Mucosa of rectum (tissue), 2 donors: ENCODE measurements at regions not wholly inside any gene's neighbourhood (a gene's known extent, or its start where the extent isn't known, plus 50 kb on each side); places are given as distances from the start of the nearest gene placed in this dataset.

ENCODE experiments used
- H3K27ac ChIP-seq, 2 donors: one replicate each; pipeline ENCODE4 v1.7.0; 2013; ENCODE audit warnings: inconsistent platforms in 2 of 2, low read depth in 2 of 2, low read length in 2 of 2
- H3K27me3 ChIP-seq, 2 donors: one replicate each; pipeline ENCODE4 v1.7.0; 2013; ENCODE audit warnings: low read length in 2 of 2; ENCODE audit not compliant: control insufficient read depth in 2 of 2, insufficient read depth in 2 of 2
- H3K36me3 ChIP-seq, 2 donors: one replicate each; pipeline ENCODE4 v1.7.0; 2013; ENCODE audit warnings: low read length in 2 of 2; ENCODE audit not compliant: control insufficient read depth in 2 of 2, insufficient read depth in 2 of 2
- H3K4me1 ChIP-seq, 2 donors: one replicate each; pipeline ENCODE4 v1.7.0; 2013; ENCODE audit warnings: low read length in 2 of 2, mild to moderate bottlenecking in 1 of 2; ENCODE audit not compliant: control insufficient read depth in 2 of 2, insufficient read depth in 2 of 2
- H3K4me3 ChIP-seq, 2 donors: one replicate each; pipeline ENCODE4 v1.7.0; 2013; ENCODE audit warnings: low read length in 2 of 2
- H3K9ac ChIP-seq, 2 donors: one replicate each; pipeline ENCODE4 v1.7.0; 2013; ENCODE audit warnings: low read length in 2 of 2, low read depth in 1 of 2, mild to moderate bottlenecking in 1 of 2
- H3K9me3 ChIP-seq, 2 donors: one replicate each; pipeline ENCODE4 v1.7.0; 2013; ENCODE audit warnings: low read length in 2 of 2; ENCODE audit not compliant: control insufficient read depth in 2 of 2
- donor health status: healthy.
- donor health status: Normal muscosa, but diverticular disease.

GRCh38 chr21:18913914-18914313 is 510.3 kb upstream of the TMPRSS15 start:
- Histone ChIP-seq H3K4me3 (no peak overlapping the region), H3K36me3 (no peaks in the 10 kb centered on the region), H3K27me3 (no peaks in the 10 kb centered on the region), H3K27ac (no peak overlapping the region), H3K4me1 (no peaks in the 10 kb centered on the region), H3K9me3 (no peaks in the 10 kb centered on the region), H3K9ac (no peak overlapping the region)

DNA sequence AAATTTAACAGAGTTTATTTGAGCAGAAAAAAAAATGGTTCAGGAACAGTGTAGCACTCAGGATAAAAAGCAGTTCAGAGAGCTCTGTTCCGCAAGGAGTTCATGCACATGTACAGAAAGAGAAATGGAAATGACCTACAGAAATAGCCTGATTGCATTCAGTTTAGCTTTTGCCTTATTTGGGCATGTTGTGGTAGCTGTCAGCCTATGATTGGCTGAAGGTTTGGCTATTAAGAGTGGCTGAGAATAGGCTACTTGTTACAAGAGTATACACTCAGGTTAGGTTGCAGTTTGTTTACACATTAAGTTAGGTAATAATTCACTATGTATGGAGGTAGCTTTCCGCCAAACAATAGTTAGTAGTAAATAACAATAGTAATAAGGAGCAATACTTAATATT is 511.0 kb upstream of the TMPRSS15 start:
- no peak overlapping the region for H3K9ac ChIP-seq
- H3K27me3 ChIP-seq = no peaks in the 10 kb centered on the region
- no peak overlapping the region for H3K4me3 ChIP-seq
- no peaks in the 10 kb centered on the region for H3K9me3 ChIP-seq
- H3K27ac ChIP-seq = no peak overlapping the region
- H3K4me1 ChIP-seq = no peaks in the 10 kb centered on the region
- no peaks in the 10 kb centered on the region for H3K36me3 ChIP-seq

DNA sequence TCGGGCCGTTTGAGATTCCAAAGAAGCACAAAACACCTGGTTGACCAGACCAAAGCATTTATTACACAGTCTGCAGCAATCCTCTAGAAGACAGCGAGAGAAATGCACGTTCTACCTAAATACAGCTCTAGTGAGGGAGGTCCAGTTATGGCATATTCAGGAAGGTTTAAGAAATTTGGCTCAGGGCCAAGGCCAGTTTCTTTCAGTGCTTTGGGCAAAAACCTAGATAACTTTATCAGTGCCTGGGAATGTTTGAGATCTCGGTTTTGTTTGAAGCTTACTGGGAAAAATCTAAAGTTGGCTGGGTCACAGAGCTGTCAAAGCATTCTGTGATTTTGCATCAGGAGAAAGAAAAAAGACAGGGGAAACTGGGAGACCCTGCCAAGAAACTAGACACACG is 514.0 kb upstream of the TMPRSS15 start:
- Histone ChIP-seq H3K4me3 (no peak overlapping the region), H3K9me3 (peaks cover 0 to 1% of the 10 kb centered on the region in 2 donors), H3K9ac (no peak overlapping the region), H3K27me3 (no peaks in the 10 kb centered on the region), H3K36me3 (no peaks in the 10 kb centered on the region), H3K4me1 (no peaks in the 10 kb centered on the region), H3K27ac (no peak overlapping the region)

DNA sequence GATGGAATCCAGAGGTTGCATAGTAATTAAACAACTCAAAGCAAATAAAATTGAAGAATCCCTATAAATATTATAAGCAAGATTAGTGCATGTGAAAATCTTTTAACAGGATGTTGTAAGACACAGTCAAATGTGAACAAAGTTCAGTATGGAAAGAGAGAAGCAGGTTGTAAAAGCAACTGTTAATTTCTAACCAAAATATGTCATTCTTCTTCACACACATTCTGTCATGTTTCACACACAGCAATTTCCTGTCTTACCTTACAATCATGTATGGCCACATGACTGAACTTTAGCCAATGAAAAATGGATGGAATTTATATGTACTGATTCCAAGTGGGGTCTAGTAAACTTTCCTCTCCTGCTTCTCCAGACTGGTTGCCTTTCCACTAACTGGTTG is 527.7 kb upstream of the TMPRSS15 start:
- H3K36me3 ChIP-seq = no peaks in the 10 kb centered on the region
- no peak overlapping the region for H3K9ac ChIP-seq
- H3K27ac ChIP-seq = no peak overlapping the region
- H3K27me3 ChIP-seq = no peaks in the 10 kb centered on the region
- no peaks in the 10 kb centered on the region for H3K4me1 ChIP-seq
- H3K4me3 ChIP-seq = no peak overlapping the region
- H3K9me3 ChIP-seq = peaks cover 0 to 3% of the 10 kb centered on the region in 2 donors

DNA sequence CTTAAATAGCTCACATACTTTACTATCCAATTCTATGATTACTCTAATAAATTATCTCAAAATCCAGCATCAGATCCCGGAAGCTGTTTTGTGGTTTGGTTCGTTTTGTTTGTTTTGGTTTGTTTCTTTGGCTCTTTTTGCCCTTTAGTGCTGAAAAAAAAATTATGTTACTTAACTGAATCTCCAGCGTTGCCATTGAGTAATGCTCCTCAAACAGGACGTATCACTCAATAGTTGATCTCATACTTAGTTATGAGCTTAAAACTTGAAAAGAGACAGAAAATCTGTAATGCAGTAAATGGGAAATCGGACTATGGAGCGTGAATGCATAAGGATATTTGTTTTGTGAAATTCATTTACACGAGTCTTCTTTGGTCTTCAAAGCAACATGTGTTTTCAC is 533.8 kb upstream of the TMPRSS15 start:
- H3K4me3 ChIP-seq = no peak overlapping the region
- no peaks in the 10 kb centered on the region for H3K36me3 ChIP-seq
- H3K27ac ChIP-seq = no peak overlapping the region
- no peaks in the 10 kb centered on the region for H3K4me1 ChIP-seq
- no peaks in the 10 kb centered on the region for H3K9me3 ChIP-seq
- no peak overlapping the region for H3K9ac ChIP-seq
- no peaks in the 10 kb centered on the region for H3K27me3 ChIP-seq

GRCh38 chr21:18940791-18941190 is 537.2 kb upstream of the TMPRSS15 start:
- H3K36me3 ChIP-seq = no peaks in the 10 kb centered on the region
- no peak overlapping the region for H3K9ac ChIP-seq
- no peak overlapping the region for H3K27ac ChIP-seq
- H3K9me3 ChIP-seq = no peaks in the 10 kb centered on the region
- no peaks in the 10 kb centered on the region for H3K27me3 ChIP-seq
- no peak overlapping the region for H3K4me3 ChIP-seq
- H3K4me1 ChIP-seq = no peaks in the 10 kb centered on the region

GRCh38 chr21:18950045-18950740 is 546.6 kb upstream of the TMPRSS15 start:
- no peaks in the 10 kb centered on the region for H3K9me3 ChIP-seq
- no peak overlapping the region for H3K4me3 ChIP-seq
- H3K27ac ChIP-seq = no peak overlapping the region
- H3K4me1 ChIP-seq = peaks cover 2 to 4% of the 10 kb centered on the region in 2 donors
- H3K36me3 ChIP-seq = no peaks in the 10 kb centered on the region
- no peak overlapping the region for H3K9ac ChIP-seq
- no peaks in the 10 kb centered on the region for H3K27me3 ChIP-seq

DNA sequence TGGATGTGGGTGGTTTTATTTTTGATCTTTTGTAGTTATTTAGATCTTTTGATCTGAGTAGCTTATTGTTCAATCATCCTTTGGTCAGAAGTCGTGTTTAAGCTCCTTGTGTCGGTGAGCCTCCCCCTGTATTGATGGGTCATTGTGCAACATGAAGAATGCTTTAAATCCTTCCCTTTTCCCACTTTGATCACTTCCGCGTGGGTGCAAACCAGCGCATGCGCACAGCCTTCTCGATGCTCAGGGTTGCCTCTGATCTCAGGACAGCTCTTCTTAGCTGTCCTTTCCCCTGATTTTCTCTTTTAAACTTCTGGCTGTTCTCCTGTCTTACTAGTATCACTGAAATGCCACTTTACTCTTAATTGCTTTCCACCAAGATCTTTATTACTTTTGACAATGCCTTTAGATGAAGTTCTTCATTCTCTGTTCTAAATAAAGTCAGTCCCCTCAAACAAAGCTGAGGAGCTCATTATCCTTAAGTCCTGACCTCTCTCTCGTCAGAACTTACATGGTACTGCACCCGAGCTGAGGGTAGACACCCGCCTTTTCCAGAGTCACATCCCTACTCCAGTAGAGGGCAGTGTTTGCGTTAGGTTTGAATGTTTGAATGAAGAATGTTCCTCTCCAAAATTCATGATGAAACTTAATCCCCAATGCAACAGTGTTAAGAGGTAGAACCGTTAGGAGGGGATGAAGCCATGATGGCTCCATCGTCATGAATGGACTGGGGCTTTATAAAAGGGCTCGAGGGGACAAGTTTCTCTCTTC is 547.9 kb upstream of the TMPRSS15 start:
- H3K4me3 ChIP-seq = no peak overlapping the region
- peaks cover 2 to 4% of the 10 kb centered on the region in 2 donors for H3K4me1 ChIP-seq
- no peaks in the 10 kb centered on the region for H3K27me3 ChIP-seq
- H3K36me3 ChIP-seq = no peaks in the 10 kb centered on the region
- no peaks in the 10 kb centered on the region for H3K9me3 ChIP-seq
- no peak overlapping the region for H3K27ac ChIP-seq
- no peak overlapping the region for H3K9ac ChIP-seq

GRCh38 chr21:18954441-18954844 is 550.9 kb upstream of the TMPRSS15 start:
- Histone ChIP-seq H3K9me3 (no peaks in the 10 kb centered on the region), H3K4me1 (peaks cover 2 to 4% of the 10 kb centered on the region in 2 donors), H3K27me3 (no peaks in the 10 kb centered on the region), H3K27ac (no peak overlapping the region), H3K9ac (no peak overlapping the region), H3K4me3 (no peak overlapping the region), H3K36me3 (no peaks in the 10 kb centered on the region)

DNA sequence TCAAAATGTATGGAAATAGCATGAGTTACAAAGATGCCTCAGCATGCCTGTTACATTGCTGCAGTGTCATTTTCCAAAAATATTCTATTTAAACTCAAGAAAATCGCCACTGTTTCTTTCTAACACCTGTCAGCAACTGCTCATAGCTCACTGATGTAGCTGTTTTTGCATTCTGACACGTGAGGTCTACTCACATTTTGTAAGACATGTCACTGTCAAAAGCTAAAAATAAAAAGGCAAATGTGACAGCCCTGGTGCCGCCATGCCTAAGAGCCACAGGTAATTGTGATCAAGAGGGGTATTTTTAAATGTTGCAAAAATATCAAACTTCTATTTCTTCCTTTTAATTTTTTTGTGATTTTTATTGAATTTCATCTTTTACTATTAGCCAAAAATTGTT is 556.2 kb upstream of the TMPRSS15 start:
- no peak overlapping the region for H3K9ac ChIP-seq
- no peaks in the 10 kb centered on the region for H3K9me3 ChIP-seq
- H3K27me3 ChIP-seq = no peaks in the 10 kb centered on the region
- no peaks in the 10 kb centered on the region for H3K36me3 ChIP-seq
- no peaks in the 10 kb centered on the region for H3K4me1 ChIP-seq
- H3K4me3 ChIP-seq = no peak overlapping the region
- H3K27ac ChIP-seq = no peak overlapping the region
